Endothelial cell of umbilical vein (primary cell): ENCODE measurements at regions not wholly inside any gene's neighbourhood (a gene's known extent, or its start where the extent isn't known, plus 50 kb on each side); places are given as distances from the start of the nearest gene placed in this dataset.

Experiments
- BruUV-seq: library from RNA; stranded (reverse); fragments of 400-500 nt; replicated peaks from 2 replicates; lab custom pipeline; 2021; lab: Mats Ljungman, UMichigan
- CTCF ChIA-PET: fragments of 300-600, 350-600 bp; sonication (Branson Sonifier 250); formaldehyde crosslinking; loops from one replicate; lab custom pipeline; 2021; ENCODE audit warnings: antibody characterized with exemption, inconsistent platforms; lab: Charles Lee
- POLR2A ChIA-PET: fragments of 300-600, 350-600 bp; sonication (Branson Sonifier 250); formaldehyde crosslinking; loops from one replicate; lab custom pipeline; 2021; ENCODE audit warnings: antibody characterized with exemption, inconsistent platforms; lab: Charles Lee
- DNase-seq: peaks from one replicate; pipeline ENCODE4 v3.0.0-alpha.2; 2011; ENCODE audit warnings: low read depth, low spot score
- FAIRE-seq: peaks from 2 replicates; lab custom pipeline; 2011; peaks lifted over from hg19 to GRCh38; lab: Jason Lieb, UNC
- H2AFZ ChIP-seq: 2 replicates; pipeline ENCODE4 v1.6.0; 2012; ENCODE audit warnings: low read depth, low read length, control low read depth, inconsistent platforms
- H3K27ac ChIP-seq: 2 replicates; pipeline ENCODE4 v1.5.1; 2011; ENCODE audit warnings: low read depth, mild to moderate bottlenecking, control low read depth, low read length, moderate library complexity; ENCODE audit not compliant: insufficient read depth
- H3K27me3 ChIP-seq, 2 experiments: 2 replicates each; pipeline versions ENCODE4 v1.6.0 to v1.6.1; 2011; ENCODE audit warnings: low read length in 2 of 2, mixed read lengths in 1 of 2; ENCODE audit not compliant: control insufficient read depth in 2 of 2, insufficient read depth in 2 of 2
- H3K36me3 ChIP-seq, 2 experiments: 2 replicates in 1 of 2; 3 replicates in 1 of 2; pipeline ENCODE4 v1.5.1; 2011; ENCODE audit warnings: low read length in 2 of 2, mild to moderate bottlenecking in 1 of 2, moderate library complexity in 1 of 2; ENCODE audit not compliant: control insufficient read depth in 2 of 2, insufficient read depth in 2 of 2; ENCODE audit errors: extremely low read depth in 1 of 2
- H3K4me1 ChIP-seq: 3 replicates; pipeline ENCODE4 v1.5.1; 2011; ENCODE audit warnings: mild to moderate bottlenecking, low read length; ENCODE audit not compliant: control insufficient read depth, insufficient read depth; ENCODE audit errors: extremely low read depth
- H3K4me2 ChIP-seq: 2 replicates; pipeline ENCODE4 v1.6.1; 2011; ENCODE audit warnings: low read length, control low read depth, mixed read lengths; ENCODE audit not compliant: insufficient read depth
- H3K4me3 ChIP-seq, 3 experiments: fragments of 200-600 bp in 1 of 3; sonication (generic), shearing (Covaris generic) in 1 of 3; replicated peaks in 1 of 3; 2 replicates each; pipeline ENCODE4 v1.5.1; 2011 to 2016; ENCODE audit warnings: control low read depth in 3 of 3, low read length in 3 of 3, mild to moderate bottlenecking in 2 of 3, inconsistent platforms in 1 of 3, low read depth in 1 of 3, moderate library complexity in 1 of 3; ENCODE audit not compliant: insufficient read depth in 1 of 3
- H3K79me2 ChIP-seq: 2 replicates; pipeline ENCODE4 v1.6.0; 2012; ENCODE audit warnings: low read length, inconsistent platforms; ENCODE audit not compliant: control insufficient read depth, insufficient read depth
- H3K9ac ChIP-seq: replicated peaks from 2 replicates; pipeline ENCODE3; 2011; ENCODE audit warnings: low read length, control low read depth; ENCODE audit not compliant: insufficient read depth; ENCODE audit errors: extremely low read depth
- H3K9me1 ChIP-seq: replicated peaks from 3 replicates; pipeline ENCODE4 v1.6.0; 2011; ENCODE audit warnings: mild to moderate bottlenecking, low read length; ENCODE audit not compliant: control insufficient read depth, insufficient read depth; ENCODE audit errors: extremely low read depth
- H3K9me3 ChIP-seq: replicated peaks from 2 replicates; pipeline ENCODE4 v1.5.1; 2012; ENCODE audit warnings: low read length, inconsistent platforms; ENCODE audit not compliant: control insufficient read depth, insufficient read depth
- H4K20me1 ChIP-seq: replicated peaks from 2 replicates; pipeline ENCODE3; 2011; ENCODE audit warnings: mild to moderate bottlenecking, low read length; ENCODE audit not compliant: control insufficient read depth, insufficient read depth; ENCODE audit errors: extremely low read depth
- CTCF ChIP-seq, 2 donors: IDR thresholded peaks; 1 replicate in 1 of 2; 2 replicates in 1 of 2; pipeline ENCODE4 v1.5.1; 2011; ENCODE audit warnings: low read length in 2 of 2, mild to moderate bottlenecking in 2 of 2, moderate library complexity in 2 of 2, control low read depth in 1 of 2, inconsistent platforms in 1 of 2, low read depth in 1 of 2; ENCODE audit not compliant: insufficient read depth in 1 of 2; ENCODE audit errors: extremely low read depth in 1 of 2
- EZH2 ChIP-seq: IDR thresholded peaks from 2 replicates; pipeline ENCODE4 v1.6.1; 2012; ENCODE audit warnings: borderline replicate concordance, low read depth, mild to moderate bottlenecking, moderate library complexity, low read length, inconsistent platforms; ENCODE audit not compliant: severe bottlenecking
- FOS ChIP-seq: IDR thresholded peaks from 2 replicates; pipeline ENCODE4 v1.6.1; 2011; ENCODE audit warnings: mild to moderate bottlenecking, low read length, moderate library complexity, borderline replicate concordance; ENCODE audit not compliant: insufficient read depth
- GATA2 ChIP-seq: IDR thresholded peaks from 2 replicates; pipeline ENCODE4 v1.7.0; 2011; ENCODE audit warnings: low read depth, mild to moderate bottlenecking, moderate library complexity, mixed read lengths, low read length; ENCODE audit not compliant: insufficient read length, insufficient read depth
- JUN ChIP-seq: IDR thresholded peaks from 2 replicates; pipeline ENCODE4 v1.6.1; 2011; ENCODE audit warnings: borderline replicate concordance, low read depth; ENCODE audit not compliant: insufficient read length, insufficient read depth
- MAX ChIP-seq: IDR thresholded peaks from 2 replicates; pipeline ENCODE4 v1.6.1; 2011; ENCODE audit not compliant: insufficient read depth, insufficient read length
- MYC ChIP-seq: IDR thresholded peaks from one replicate; pipeline ENCODE4 v1.6.1; 2011; ENCODE audit warnings: mild to moderate bottlenecking, low read depth, low read length
- POLR2A ChIP-seq: IDR thresholded peaks from 2 replicates; pipeline ENCODE4 v1.6.1; 2012; ENCODE audit warnings: low read depth, mild to moderate bottlenecking, control low read depth, low read length
- POLR2AphosphoS5 ChIP-seq: IDR thresholded peaks from 2 replicates; pipeline ENCODE4 v1.6.1; 2012; ENCODE audit warnings: low read depth, mild to moderate bottlenecking, control low read depth, low read length, moderate library complexity; ENCODE audit not compliant: insufficient read depth
- dilution Hi-C: fragments of 300-500 bp; cut with MboI; formaldehyde crosslinking; loops from one replicate; pipeline ENCODE4 v1.15.0; 2019; ENCODE audit warnings: low sequenced_read_pairs; ENCODE audit not compliant: extremely low pct_ligation_motif_present
- intact Hi-C: fragments of 100-400 bp; cut with micrococcal nuclease; formaldehyde crosslinking; loops from one replicate; pipeline ENCODE4 v1.10.0; 2022

- H3K4me2 ChIP-seq: no peak overlapping the region
- H3K27ac ChIP-seq: no peak overlapping the region
- no peaks in the 10 kb centered on the region for H3K27me3 ChIP-seq
- no peaks in the 10 kb centered on the region for H3K9me1 ChIP-seq
- no peaks in the 10 kb centered on the region for H3K9me3 ChIP-seq
- H3K9ac ChIP-seq: no peak overlapping the region
- no peaks in the 10 kb centered on the region for H3K79me2 ChIP-seq
- no peak overlapping the region for H3K4me3 ChIP-seq
- dilution Hi-C loops: loop anchor here (25.0 kb wide), 1 partner anchor 339 kb away; no protein-coding TSS in a partner anchor
- BruUV-seq: no TSS peak
- DNase-seq: no peak
- FAIRE-seq: no peak
- POLR2A ChIA-PET: no interaction called here
- CTCF ChIA-PET: no interaction called here
- intact Hi-C loops: no loop called here
- H4K20me1 ChIP-seq: no peaks in the 10 kb centered on the region
- H2AFZ ChIP-seq: no peak overlapping the region
- TF ChIP-seq CTCF (IDR thresholded peaks at IDR 0.05; ENCODE audit: extremely low read depth in 1 of 2, insufficient read depth in 1 of 2, low read depth in 1 of 2, low read length in 2 of 2) (no peak), JUN (no peak), MYC (no peak), FOS (no peak), MAX (no peak), POLR2A (no peak), POLR2AphosphoS5 (no peak), GATA2 (no peak), EZH2 (no peak)
- H3K36me3 ChIP-seq: no peaks in the 10 kb centered on the region
- H3K4me1 ChIP-seq: no peaks in the 10 kb centered on the region
These were observed 236.4 kb downstream of the FOXA2 start for GRCh38 chr20:22348010-22348409.
